ENCODE measurements at regions not wholly inside any gene's neighbourhood (a gene's known extent, or its start where the extent isn't known, plus 50 kb on each side); places are given as distances from the start of the nearest gene placed in this dataset.

GRCh38 chr2:180630756-180631155 is 349.6 kb upstream of the UBE2E3 start:
- TF ChIP-seq CTCF (IDR thresholded peaks at IDR 0.05 in 2 of 3, conservative IDR thresholded peaks at IDR 0.05 in 1 of 3; ENCODE audit: borderline replicate concordance in 1 of 3, insufficient read depth in 1 of 3, low read depth in 2 of 3, low read length in 2 of 3), result no peak
- no peak for TF ChIP-seq CEBPB (IDR thresholded peaks at IDR 0.05; ENCODE audit: low read depth)
- TF ChIP-seq POLR2A (IDR thresholded peaks at IDR 0.05; ENCODE audit: borderline replicate concordance, extremely low read depth, insufficient read depth, insufficient read length), result no peak
- TF ChIP-seq SIN3A (IDR thresholded peaks at IDR 0.05; ENCODE audit: low read depth), result no peak
- no peak for TF ChIP-seq ZNF274 (IDR thresholded peaks at IDR 0.05; ENCODE audit: low read depth, low read length)
- TF ChIP-seq, protein P1, sequence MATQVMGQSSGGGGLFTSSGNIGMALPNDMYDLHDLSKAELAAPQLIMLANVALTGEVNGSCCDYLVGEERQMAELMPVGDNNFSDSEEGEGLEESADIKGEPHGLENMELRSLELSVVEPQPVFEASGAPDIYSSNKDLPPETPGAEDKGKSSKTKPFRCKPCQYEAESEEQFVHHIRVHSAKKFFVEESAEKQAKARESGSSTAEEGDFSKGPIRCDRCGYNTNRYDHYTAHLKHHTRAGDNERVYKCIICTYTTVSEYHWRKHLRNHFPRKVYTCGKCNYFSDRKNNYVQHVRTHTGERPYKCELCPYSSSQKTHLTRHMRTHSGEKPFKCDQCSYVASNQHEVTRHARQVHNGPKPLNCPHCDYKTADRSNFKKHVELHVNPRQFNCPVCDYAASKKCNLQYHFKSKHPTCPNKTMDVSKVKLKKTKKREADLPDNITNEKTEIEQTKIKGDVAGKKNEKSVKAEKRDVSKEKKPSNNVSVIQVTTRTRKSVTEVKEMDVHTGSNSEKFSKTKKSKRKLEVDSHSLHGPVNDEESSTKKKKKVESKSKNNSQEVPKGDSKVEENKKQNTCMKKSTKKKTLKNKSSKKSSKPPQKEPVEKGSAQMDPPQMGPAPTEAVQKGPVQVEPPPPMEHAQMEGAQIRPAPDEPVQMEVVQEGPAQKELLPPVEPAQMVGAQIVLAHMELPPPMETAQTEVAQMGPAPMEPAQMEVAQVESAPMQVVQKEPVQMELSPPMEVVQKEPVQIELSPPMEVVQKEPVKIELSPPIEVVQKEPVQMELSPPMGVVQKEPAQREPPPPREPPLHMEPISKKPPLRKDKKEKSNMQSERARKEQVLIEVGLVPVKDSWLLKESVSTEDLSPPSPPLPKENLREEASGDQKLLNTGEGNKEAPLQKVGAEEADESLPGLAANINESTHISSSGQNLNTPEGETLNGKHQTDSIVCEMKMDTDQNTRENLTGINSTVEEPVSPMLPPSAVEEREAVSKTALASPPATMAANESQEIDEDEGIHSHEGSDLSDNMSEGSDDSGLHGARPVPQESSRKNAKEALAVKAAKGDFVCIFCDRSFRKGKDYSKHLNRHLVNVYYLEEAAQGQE (IDR thresholded peaks at IDR 0.05; ENCODE audit: low read depth), result no peak
- TF ChIP-seq EZH2 (IDR thresholded peaks at IDR 0.05), result no peak
